Left renal pelvis (tissue), 4 donors: ENCODE measurements at regions not wholly inside any gene's neighbourhood (a gene's known extent, or its start where the extent isn't known, plus 50 kb on each side); places are given as distances from the start of the nearest gene placed in this dataset.

Experiments
- DNase-seq, 4 donors: peaks; one replicate each; pipeline ENCODE4 v3.0.0-alpha.2; 2013; ENCODE audit warnings: low read depth in 4 of 4, low spot score in 3 of 4

- DNase-seq: no peak
Measured at GRCh38 chr5:96287136-96287535, 145.9 kb downstream of the PCSK1 start.

DNA sequence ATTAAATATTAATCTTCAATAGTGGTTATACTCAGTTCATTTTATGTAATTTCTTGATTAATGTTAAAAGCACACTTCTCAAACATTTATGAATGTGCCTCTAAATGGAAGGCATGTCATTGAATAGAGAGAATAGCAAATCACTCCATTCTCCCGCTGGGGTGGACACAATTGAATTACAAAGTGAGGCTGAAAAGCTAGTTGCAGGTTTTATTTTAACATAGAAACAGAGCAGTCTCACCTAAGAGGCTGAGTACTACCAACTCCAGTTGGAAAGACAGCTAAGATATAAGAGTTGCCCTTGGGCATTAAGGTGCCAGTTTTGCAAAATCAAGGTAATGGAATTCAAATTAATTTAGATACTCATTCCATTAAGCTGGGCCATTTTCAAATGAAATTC lies 147.2 kb downstream of the PCSK1 start:
- no peak for DNase-seq

GRCh38 chr5:96284727-96285389 lies 148.2 kb downstream of the PCSK1 start:
- no peak for DNase-seq

GRCh38 chr5:96283589-96283988 lies 149.5 kb downstream of the PCSK1 start:
- peak in 1 of 4 donors; percentile 33 for DNase-seq

- DNase-seq: no peak
Measured at GRCh38 chr5:96282020-96282419, 151.0 kb downstream of the PCSK1 start.

GRCh38 chr5:96280946-96281393 lies 152.1 kb downstream of the PCSK1 start:
- DNase-seq: no peak

- no peak for DNase-seq
Measured at GRCh38 chr5:96279801-96280542, 153.1 kb downstream of the PCSK1 start.

GRCh38 chr5:96278981-96279380 lies 154.1 kb downstream of the PCSK1 start:
- DNase-seq: no peak

DNA sequence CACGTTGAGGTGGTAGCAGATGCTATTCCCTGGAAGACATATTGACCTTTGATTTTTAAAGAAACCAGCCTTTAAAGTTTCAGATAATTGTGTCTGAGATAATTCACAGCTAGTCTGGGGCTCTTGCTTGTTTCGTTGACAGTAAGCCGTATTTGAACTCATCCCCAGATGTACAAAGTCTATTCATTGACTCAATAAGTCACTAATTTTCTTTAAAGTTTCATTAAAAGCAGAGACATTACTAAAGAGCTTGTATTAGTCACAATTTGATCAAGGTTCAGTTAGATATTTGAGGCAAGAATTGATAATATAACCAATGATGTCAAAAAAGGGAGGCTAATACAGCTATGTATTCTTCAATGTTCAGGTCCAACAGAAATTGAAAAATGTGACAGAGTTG lies 158.0 kb downstream of the PCSK1 start:
- no peak for DNase-seq

DNA sequence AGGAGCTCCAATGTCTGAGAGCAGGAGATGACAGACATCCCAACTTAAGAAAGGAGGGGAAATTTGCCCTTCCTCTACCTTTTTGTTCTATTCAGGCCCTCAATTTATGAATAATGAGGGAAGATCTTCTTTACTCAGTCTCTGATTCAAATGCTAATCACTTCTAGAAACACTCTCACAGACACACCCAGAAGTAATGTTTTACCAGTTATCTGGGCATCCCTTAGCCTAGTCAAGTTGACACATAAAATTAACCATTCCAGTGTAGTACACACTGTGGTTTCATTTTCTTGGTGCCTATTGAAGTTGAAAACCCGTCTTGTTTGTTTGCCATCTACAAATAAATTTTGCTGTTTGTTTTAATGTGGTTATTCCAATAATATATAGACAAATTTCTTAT lies 167.6 kb downstream of the PCSK1 start:
- DNase-seq: no peak

GRCh38 chr5:96264047-96264446 lies 169.0 kb downstream of the PCSK1 start:
- DNase-seq: no peak

DNA sequence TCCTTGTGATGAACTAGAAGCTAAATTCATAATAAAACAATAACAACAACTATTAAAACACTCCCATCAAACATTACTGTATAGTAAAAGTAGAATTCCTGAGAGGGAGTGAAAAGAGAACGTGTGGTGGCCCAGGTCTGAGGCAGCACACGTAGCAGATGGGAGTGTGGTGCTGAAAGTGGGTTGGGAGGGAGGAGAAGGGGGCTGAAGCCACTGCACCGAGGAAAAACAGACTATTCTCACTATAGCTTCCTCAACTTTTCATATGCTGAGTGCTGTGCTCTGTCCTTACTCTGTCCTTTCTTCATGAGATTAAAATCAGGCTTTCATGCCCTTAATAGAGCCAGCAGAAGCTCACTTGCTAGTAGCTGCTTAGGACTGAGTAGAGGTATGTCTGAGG lies 170.9 kb downstream of the PCSK1 start:
- DNase-seq: no peak

DNA sequence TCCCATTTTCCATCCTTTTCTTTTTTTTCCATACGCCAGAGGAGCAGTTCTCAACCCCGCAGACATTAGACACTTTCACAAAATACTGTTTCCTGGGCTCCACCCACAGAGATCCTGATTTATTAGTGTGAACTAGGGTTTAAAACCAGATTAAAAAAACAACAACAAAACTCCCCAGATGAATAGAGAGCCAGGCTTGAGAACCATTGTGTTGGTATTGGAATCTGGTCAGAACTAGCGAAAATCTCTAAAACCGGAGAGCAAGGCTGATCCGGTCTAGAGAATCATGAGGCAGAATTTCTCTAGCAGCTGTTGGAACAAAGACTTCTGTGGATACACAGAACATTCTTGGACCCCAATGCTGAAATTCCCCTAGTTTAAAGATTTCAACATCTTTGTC lies 173.0 kb downstream of the PCSK1 start:
- no peak for DNase-seq

GRCh38 chr5:96259151-96259772 lies 173.8 kb downstream of the PCSK1 start:
- DNase-seq: no peak

DNA sequence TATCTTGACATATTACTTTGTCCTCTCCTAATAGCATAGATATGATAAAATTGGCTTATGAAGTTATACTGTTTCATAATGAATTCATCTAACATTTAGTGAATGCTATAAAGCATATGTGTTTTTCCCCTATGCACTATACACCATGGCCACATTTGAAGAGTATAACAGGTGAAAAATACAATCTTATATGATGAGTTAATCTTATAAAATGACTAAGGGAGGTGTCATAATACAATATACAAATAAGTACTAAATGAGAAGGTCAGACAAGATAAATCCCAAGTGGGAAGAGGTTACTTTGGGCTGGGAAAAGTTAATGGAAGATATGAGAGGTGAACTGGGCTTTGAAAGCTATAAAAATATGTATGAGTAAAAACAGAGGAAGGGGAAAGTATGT lies 174.4 kb downstream of the PCSK1 start:
- no peak for DNase-seq

DNA sequence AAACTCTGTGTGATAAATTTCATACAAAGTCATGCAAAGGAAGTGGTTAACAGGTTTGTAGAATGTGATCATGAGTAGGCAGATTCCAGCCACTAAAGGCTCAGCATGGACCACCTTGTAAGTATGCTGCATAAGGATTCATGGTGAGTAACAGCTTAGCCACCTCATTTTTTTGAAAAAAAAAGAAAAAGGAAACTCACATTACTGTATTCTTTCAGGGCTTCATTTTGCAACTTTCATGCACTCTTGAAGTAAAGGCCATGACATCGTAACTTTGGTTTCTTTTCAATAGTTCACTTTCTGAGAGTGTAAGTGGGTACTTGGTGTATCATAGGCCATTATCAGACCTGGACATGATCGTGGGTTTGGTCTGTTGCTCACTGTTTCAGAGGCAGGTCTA lies 175.1 kb downstream of the PCSK1 start:
- no peak for DNase-seq

DNA sequence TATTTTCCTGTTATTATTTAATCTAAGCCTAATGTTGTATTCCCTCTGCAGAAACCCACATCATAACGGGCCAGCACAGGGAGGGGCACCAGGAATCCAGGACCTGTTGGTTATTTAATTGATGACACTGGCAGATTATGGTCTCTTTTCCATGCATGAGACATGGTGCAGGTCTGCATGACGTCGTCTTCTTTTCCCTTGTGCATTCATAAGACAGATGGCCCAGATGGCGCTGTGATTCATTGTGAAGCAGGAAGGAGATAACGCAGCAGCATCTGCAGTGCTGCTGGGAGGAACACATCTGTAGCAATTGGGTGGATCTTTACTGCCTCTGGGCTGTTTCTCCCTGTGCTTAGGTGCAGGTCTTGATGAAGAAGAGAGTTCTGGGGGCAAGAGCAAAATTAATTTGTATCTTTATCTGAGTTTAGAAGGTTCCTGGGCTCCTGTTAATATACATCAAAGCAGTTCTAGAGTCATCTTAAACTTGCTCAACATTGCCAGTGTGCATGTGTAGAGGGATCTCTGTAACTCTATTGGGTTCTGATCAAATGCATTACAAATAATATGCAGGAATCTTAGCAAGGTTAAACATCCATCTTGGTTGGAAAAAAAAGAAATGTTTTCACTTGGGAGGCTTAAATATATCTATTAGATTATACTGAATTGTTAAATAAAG lies 176.1 kb downstream of the PCSK1 start:
- DNase-seq: no peak

GRCh38 chr5:96254980-96255691 lies 177.9 kb downstream of the PCSK1 start:
- no peak for DNase-seq

DNA sequence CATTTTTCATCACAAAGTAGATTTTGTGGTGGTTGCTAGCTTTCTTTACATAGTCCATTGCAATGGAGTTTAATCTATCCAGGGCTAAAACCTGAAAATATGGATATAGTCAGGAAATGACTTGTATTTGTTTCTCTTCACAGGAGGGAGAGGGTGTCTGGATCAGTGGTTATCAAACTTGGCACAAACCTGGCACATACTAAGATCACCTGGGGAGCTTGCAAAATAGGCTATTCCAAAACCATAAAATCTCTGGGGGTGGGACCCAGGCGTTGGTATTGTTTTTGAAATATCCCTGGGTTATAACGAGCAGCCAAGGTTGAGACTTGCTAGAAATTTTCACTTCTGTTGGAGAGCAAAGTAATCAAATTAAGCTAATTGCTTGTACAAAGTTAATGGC lies 179.9 kb downstream of the PCSK1 start:
- no peak for DNase-seq

GRCh38 chr5:96252596-96252995 lies 180.5 kb downstream of the PCSK1 start:
- no peak for DNase-seq

- no peak for DNase-seq
Measured at GRCh38 chr5:96250782-96251181, 182.3 kb downstream of the PCSK1 start.
